Gastroesophageal sphincter (tissue), 4 donors: ENCODE measurements at regions not wholly inside any gene's neighbourhood (a gene's known extent, or its start where the extent isn't known, plus 50 kb on each side); places are given as distances from the start of the nearest gene placed in this dataset.
"Not testable (repeated sequence)": the region's sequence is repeated elsewhere in the genome, so short reads cannot be mapped to it uniquely, and the experiment has no call there.

Experiments used
- ATAC-seq: fragments of 150-250 bp; one replicate; pipeline ENCODE4 v1.9.1; 2016; ENCODE audit warnings: mild to moderate bottlenecking, moderate library complexity
- H3K27ac ChIP-seq, 4 donors: fragments of 200-600 bp; sonication (generic) in 3 of 4; 1 replicate in 3 of 4; 2 replicates in 1 of 4; pipeline ENCODE4 v1.5.1; 2016 to 2019
- H3K27me3 ChIP-seq: fragments of 200-600 bp; sonication (generic); one replicate; pipeline ENCODE4 v1.5.1; 2019
- H3K36me3 ChIP-seq, 2 donors: fragments of 200-600 bp; sonication (generic); one replicate each; pipeline ENCODE4 v1.5.1; 2019; ENCODE audit warnings: control low read depth in 1 of 2
- H3K4me1 ChIP-seq, 3 donors: fragments of 200-600 bp; sonication (generic); 1 replicate in 2 of 3; 2 replicates in 1 of 3; pipeline ENCODE4 v1.5.1; 2016 to 2019; ENCODE audit warnings: control low read depth in 2 of 3
- H3K4me3 ChIP-seq, 2 donors: fragments of 200-600 bp; sonication (generic); one replicate each; pipeline ENCODE4 v1.5.1; 2019; ENCODE audit warnings: mild to moderate bottlenecking in 1 of 2, moderate library complexity in 1 of 2
- H3K9me3 ChIP-seq, 3 donors: fragments of 200-600 bp; sonication (generic); one replicate each; pipeline ENCODE4 v1.5.1; 2017 to 2019; ENCODE audit warnings: control low read depth in 2 of 3
- CTCF ChIP-seq, 4 experiments: fragments of 200-600 bp in 2 of 4; fragments of 450-650 bp in 2 of 4; sonication (generic) in 1 of 4; IDR thresholded peaks; one replicate each; pipeline ENCODE4 v1.5.1; 2017 to 2019; ENCODE audit warnings: antibody characterized with exemption in 4 of 4, mild to moderate bottlenecking in 2 of 4, moderate library complexity in 2 of 4
- EP300 ChIP-seq: sonication (generic); formaldehyde crosslinking; IDR thresholded peaks from one replicate; pipeline ENCODE4 v1.6.1; 2017; ENCODE audit warnings: antibody characterized with exemption, mild to moderate bottlenecking
- POLR2A ChIP-seq, 2 donors: fragments of 450-650 bp; IDR thresholded peaks; one replicate each; pipeline ENCODE4 v1.6.1; 2017; ENCODE audit warnings: antibody characterized with exemption in 2 of 2, mild to moderate bottlenecking in 2 of 2, moderate library complexity in 1 of 2
- POLR2AphosphoS5 ChIP-seq: sonication (generic); formaldehyde crosslinking; IDR thresholded peaks from one replicate; pipeline ENCODE4 v1.6.1; 2017; ENCODE audit warnings: antibody characterized with exemption
- WGBS, 2 donors: methylation state at CpG; one replicate each; pipeline ENCODE4 v1.1.5; 2018; ENCODE audit warnings: low coverage in 1 of 2; 5-methylcytosine and 5-hydroxymethylcytosine counted together

- no peaks in the 10 kb centered on the region for H3K36me3 ChIP-seq
- no peak overlapping the region for H3K27ac ChIP-seq
- WGBS, 2 donors, result 74 to 84% methylated on average over 2 of the region's 2 CpGs
- ATAC-seq, result no peak
- H3K9me3 ChIP-seq, result no peaks in the 10 kb centered on the region
- H3K27me3 ChIP-seq, result no peaks in the 10 kb centered on the region
- H3K4me1 ChIP-seq, result no peaks in the 10 kb centered on the region
- TF ChIP-seq CTCF (IDR thresholded peaks at IDR 0.05), result no peak
- TF ChIP-seq EP300, result no peak
- no peak for TF ChIP-seq POLR2AphosphoS5
- TF ChIP-seq POLR2A (IDR thresholded peaks at IDR 0.05), result no peak
- H3K4me3 ChIP-seq, result no peak overlapping the region
Observed at GRCh38 chr14:81767266-81767995, 233.8 kb upstream of the SEL1L start.

- Histone ChIP-seq H3K27me3 (no peaks in the 10 kb centered on the region), H3K4me3 (no peak overlapping the region), H3K4me1 (no peaks in the 10 kb centered on the region), H3K27ac (no peak overlapping the region), H3K9me3 (no peaks in the 10 kb centered on the region), H3K36me3 (no peaks in the 10 kb centered on the region)
- TF ChIP-seq POLR2A (IDR thresholded peaks at IDR 0.05) (no peak), CTCF (IDR thresholded peaks at IDR 0.05) (no peak), EP300 (no peak)
- no peak for ATAC-seq
Observed at GRCh38 chr14:81771651-81772275, 238.1 kb upstream of the SEL1L start.

GRCh38 chr14:81772381-81772780 is 238.7 kb upstream of the SEL1L start:
- H3K27ac ChIP-seq, result no peak overlapping the region
- H3K9me3 ChIP-seq, result no peaks in the 10 kb centered on the region
- WGBS, 2 donors, result 82% methylated on average over 1 of the region's 1 CpG
- no peaks in the 10 kb centered on the region for H3K36me3 ChIP-seq
- no peaks in the 10 kb centered on the region for H3K4me1 ChIP-seq
- TF ChIP-seq CTCF (IDR thresholded peaks at IDR 0.05) (no peak), POLR2A (IDR thresholded peaks at IDR 0.05) (no peak), EP300 (no peak), POLR2AphosphoS5 (no peak)
- peak; percentile 34 for ATAC-seq
- H3K27me3 ChIP-seq, result no peaks in the 10 kb centered on the region
- H3K4me3 ChIP-seq, result no peak overlapping the region

GRCh38 chr14:81776531-81776930 is 242.9 kb upstream of the SEL1L start:
- 90 to 92% methylated on average over 2 of the region's 2 CpGs for WGBS, 2 donors
- Histone ChIP-seq H3K27me3 (no peaks in the 10 kb centered on the region), H3K4me1 (no peaks in the 10 kb centered on the region), H3K27ac (no peak overlapping the region), H3K36me3 (no peaks in the 10 kb centered on the region), H3K4me3 (no peak overlapping the region), H3K9me3 (no peaks in the 10 kb centered on the region)
- no peak for TF ChIP-seq POLR2AphosphoS5
- no peak for TF ChIP-seq EP300
- TF ChIP-seq POLR2A (IDR thresholded peaks at IDR 0.05), result no peak
- no peak for ATAC-seq

GRCh38 chr14:81781798-81782197 is 248.1 kb upstream of the SEL1L start:
- not testable (repeated sequence) for ATAC-seq, H3K27me3 ChIP-seq, H3K36me3 ChIP-seq, H3K9me3 ChIP-seq, H3K4me1 ChIP-seq, H3K27ac ChIP-seq, H3K4me3 ChIP-seq
- WGBS, 2 donors, result 70 to 88% methylated on average over 6 to 7 of the region's 7 CpGs

- Histone ChIP-seq H3K27ac (no peak overlapping the region), H3K4me3 (no peak overlapping the region), H3K9me3 (no peaks in the 10 kb centered on the region), H3K4me1 (no peaks in the 10 kb centered on the region), H3K36me3 (no peaks in the 10 kb centered on the region), H3K27me3 (no peaks in the 10 kb centered on the region)
- WGBS, 2 donors, result 41 to 79% methylated on average over 2 to 5 of the region's 5 CpGs
- ATAC-seq, result no peak
- no peak for TF ChIP-seq CTCF (IDR thresholded peaks at IDR 0.05)
- no peak for TF ChIP-seq POLR2A (IDR thresholded peaks at IDR 0.05)
- TF ChIP-seq EP300, result no peak
- TF ChIP-seq POLR2AphosphoS5, result no peak
Observed at GRCh38 chr14:81784084-81784483, 250.4 kb upstream of the SEL1L start.
